Osteocyte (in vitro differentiated cells): ENCODE measurements at regions not wholly inside any gene's neighbourhood (a gene's known extent, or its start where the extent isn't known, plus 50 kb on each side); places are given as distances from the start of the nearest gene placed in this dataset.

ENCODE experiments used
- DNase-seq: peaks from one replicate; pipeline ENCODE4 v3.0.0; 2021; ENCODE audit warnings: mixed read lengths; ENCODE audit not compliant: unreplicated experiment; ENCODE audit errors: extremely low spot score
- H3K27ac Mint-ChIP-seq: one replicate; pipeline ENCODE4 v1.8.0; 2021; ENCODE audit warnings: mild to moderate bottlenecking, mixed read lengths; ENCODE audit not compliant: unreplicated experiment
- H3K27me3 Mint-ChIP-seq: one replicate; pipeline ENCODE4 v1.8.0; 2021; ENCODE audit warnings: mixed read lengths; ENCODE audit not compliant: unreplicated experiment
- H3K36me3 Mint-ChIP-seq: one replicate; pipeline ENCODE4 v1.8.0; 2021; ENCODE audit warnings: mixed read lengths; ENCODE audit not compliant: unreplicated experiment
- H3K4me1 Mint-ChIP-seq: one replicate; pipeline ENCODE4 v1.8.0; 2021; ENCODE audit warnings: mixed read lengths; ENCODE audit not compliant: unreplicated experiment
- H3K4me3 Mint-ChIP-seq: one replicate; pipeline ENCODE4 v1.8.0; 2021; ENCODE audit warnings: mild to moderate bottlenecking, moderate library complexity, mixed read lengths; ENCODE audit not compliant: unreplicated experiment
- H3K9me3 Mint-ChIP-seq: one replicate; pipeline ENCODE4 v1.8.0; 2021; ENCODE audit warnings: mixed read lengths; ENCODE audit not compliant: unreplicated experiment
- TF ChIP-seq, protein P1 (sequence below): fragments of 200-600 bp; sonication (generic); IDR thresholded peaks from 2 replicates; pipeline ENCODE4 v1.5.0; 2021; ENCODE audit warnings: antibody characterized with exemption, mild to moderate bottlenecking, moderate library complexity

DNA sequence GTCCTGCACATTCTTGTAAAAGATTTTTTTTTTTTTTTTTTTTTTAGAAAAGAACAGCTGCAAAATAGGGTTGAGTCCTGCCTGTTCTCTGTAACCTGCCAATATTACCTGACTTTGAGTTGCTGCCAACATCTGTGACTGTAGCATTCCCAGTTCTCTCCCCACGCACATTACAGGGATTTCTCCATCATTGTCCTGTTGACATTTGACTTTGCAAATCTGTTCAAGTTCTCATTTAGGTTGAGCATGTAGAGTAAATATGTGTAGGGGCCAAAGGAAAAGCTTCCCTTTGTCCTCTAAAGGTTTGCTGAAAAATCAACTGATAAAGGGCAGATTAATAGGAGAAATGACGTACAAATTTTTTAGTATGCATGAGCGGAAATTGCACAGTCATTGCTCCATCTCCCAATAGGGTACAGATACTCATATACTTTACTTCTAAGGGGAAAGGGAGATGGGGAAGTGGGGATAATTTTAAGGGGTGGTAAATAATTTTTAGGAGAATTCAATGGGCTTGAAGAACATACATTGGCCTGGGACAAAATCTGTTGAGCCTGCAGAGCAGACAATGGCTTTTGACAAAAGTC is 385.5 kb downstream of the PIK3C3 start:
- Mint-ChIP-seq H3K36me3 (no peaks in the 10 kb centered on the region), H3K27me3 (peaks cover 3% of the 10 kb centered on the region), H3K4me1 (no peaks in the 10 kb centered on the region), H3K9me3 (peaks cover 7% of the 10 kb centered on the region), H3K4me3 (no peak overlapping the region), H3K27ac (no peak overlapping the region)
- TF ChIP-seq, protein P1, sequence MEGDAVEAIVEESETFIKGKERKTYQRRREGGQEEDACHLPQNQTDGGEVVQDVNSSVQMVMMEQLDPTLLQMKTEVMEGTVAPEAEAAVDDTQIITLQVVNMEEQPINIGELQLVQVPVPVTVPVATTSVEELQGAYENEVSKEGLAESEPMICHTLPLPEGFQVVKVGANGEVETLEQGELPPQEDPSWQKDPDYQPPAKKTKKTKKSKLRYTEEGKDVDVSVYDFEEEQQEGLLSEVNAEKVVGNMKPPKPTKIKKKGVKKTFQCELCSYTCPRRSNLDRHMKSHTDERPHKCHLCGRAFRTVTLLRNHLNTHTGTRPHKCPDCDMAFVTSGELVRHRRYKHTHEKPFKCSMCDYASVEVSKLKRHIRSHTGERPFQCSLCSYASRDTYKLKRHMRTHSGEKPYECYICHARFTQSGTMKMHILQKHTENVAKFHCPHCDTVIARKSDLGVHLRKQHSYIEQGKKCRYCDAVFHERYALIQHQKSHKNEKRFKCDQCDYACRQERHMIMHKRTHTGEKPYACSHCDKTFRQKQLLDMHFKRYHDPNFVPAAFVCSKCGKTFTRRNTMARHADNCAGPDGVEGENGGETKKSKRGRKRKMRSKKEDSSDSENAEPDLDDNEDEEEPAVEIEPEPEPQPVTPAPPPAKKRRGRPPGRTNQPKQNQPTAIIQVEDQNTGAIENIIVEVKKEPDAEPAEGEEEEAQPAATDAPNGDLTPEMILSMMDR, result no peak
- DNase-seq, result no peak

DNA sequence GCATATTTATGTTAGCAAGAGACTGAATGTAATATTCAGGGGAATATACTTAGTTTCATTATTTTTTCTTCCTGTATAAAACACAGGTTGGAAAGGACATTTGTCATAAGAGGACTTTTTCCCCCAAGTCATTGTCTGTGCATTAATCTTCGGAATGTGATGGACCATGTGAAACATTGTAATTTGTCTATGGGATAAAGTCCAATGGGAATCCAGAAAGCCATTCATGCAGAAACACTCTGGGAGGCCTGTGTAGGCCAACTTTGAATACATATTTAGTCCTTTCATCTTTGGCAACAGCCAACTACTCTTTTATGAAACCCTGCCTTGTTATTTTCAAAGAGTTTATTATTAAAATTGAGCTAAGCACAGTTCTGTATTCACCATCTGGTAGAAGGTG is 386.4 kb downstream of the PIK3C3 start:
- DNase-seq, result no peak

DNA sequence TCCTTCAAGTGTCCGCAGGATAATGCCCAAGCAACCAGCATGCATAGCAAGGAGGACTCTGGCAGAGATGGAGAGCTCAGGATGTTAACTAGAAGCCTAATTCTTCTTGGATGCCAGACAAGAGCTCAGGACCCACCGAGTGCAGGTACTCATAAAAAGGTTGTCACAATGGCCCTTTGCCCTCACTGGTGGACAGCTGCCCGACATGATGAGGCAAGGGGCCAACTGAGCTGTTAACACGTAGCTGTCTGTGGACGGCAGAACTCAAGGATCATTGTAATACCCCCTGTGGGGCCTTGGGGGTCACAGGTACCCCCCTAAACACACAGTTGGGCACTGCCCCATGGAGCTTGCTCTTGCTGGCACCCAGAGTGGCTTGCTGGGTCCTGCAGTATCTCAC is 393.7 kb downstream of the PIK3C3 start:
- Mint-ChIP-seq H3K9me3 (no peaks in the 10 kb centered on the region), H3K27ac (no peak overlapping the region), H3K4me1 (no peaks in the 10 kb centered on the region), H3K4me3 (no peak overlapping the region), H3K27me3 (peaks cover 7% of the 10 kb centered on the region), H3K36me3 (no peaks in the 10 kb centered on the region)
- no peak for DNase-seq
- TF ChIP-seq, protein P1, result no peak

More for the DNA sequence above, 386.4 kb downstream of the PIK3C3 start:
- H3K9me3 Mint-ChIP-seq, result peaks cover 6% of the 10 kb centered on the region
- no peak overlapping the region for H3K4me3 Mint-ChIP-seq
- H3K36me3 Mint-ChIP-seq, result no peaks in the 10 kb centered on the region
- TF ChIP-seq, protein P1, result no peak
- no peak overlapping the region for H3K27ac Mint-ChIP-seq
- H3K27me3 Mint-ChIP-seq, result peaks cover 3% of the 10 kb centered on the region
- H3K4me1 Mint-ChIP-seq, result no peaks in the 10 kb centered on the region

DNA sequence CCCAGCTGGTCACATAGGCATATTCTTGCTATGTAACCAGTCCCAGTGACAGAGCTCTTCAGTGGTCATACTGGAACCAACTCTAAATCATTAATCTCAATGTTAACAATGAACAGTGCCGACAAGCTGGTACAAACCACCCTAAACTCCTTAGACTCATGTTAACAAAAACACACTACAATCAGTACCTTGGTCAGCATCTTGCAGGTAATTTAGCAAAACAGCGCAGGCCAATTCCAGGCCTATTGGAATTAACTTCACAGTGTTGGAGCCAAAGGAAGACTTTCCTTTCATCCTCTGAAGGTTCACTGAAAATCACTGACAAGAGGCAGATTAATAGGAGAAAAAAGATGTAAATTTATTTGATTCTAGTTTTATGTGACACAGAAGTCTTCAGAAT is 396.4 kb downstream of the PIK3C3 start:
- TF ChIP-seq, protein P1, result no peak
- Mint-ChIP-seq H3K4me1 (no peaks in the 10 kb centered on the region), H3K27me3 (peaks cover 4% of the 10 kb centered on the region), H3K27ac (no peak overlapping the region), H3K4me3 (no peak overlapping the region), H3K9me3 (no peaks in the 10 kb centered on the region), H3K36me3 (no peaks in the 10 kb centered on the region)
- no peak for DNase-seq

DNA sequence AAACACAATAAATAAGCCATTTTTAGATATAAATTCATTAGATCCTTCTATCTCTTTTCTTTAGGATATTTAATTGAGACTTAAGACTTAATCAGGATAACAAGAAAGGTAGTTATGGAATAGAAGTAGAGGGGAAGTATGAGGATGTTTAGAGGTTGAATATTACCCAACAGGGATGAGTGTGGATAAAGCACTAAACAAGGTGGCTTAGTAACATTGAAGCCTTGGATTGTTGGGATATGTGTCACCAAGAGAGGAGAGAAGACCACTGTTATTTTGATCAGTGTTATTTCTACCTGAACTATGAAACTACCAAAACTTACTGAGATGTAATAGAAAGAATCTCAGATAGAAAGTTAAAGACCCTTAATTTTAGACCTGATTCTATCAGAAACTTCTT is 405.7 kb downstream of the PIK3C3 start:
- DNase-seq, result no peak
- Mint-ChIP-seq H3K4me3 (no peak overlapping the region), H3K27ac (no peak overlapping the region), H3K36me3 (no peaks in the 10 kb centered on the region), H3K4me1 (no peaks in the 10 kb centered on the region), H3K9me3 (no peaks in the 10 kb centered on the region), H3K27me3 (peaks cover 2% of the 10 kb centered on the region)
- TF ChIP-seq, protein P1, result no peak
